GM18909 (cell line): ENCODE measurements at regions not wholly inside any gene's neighbourhood (a gene's known extent, or its start where the extent isn't known, plus 50 kb on each side); places are given as distances from the start of the nearest gene placed in this dataset.
"Not testable (repeated sequence)": the region's sequence is repeated elsewhere in the genome, so short reads cannot be mapped to it uniquely, and the experiment has no call there.

Experiments used
- ATAC-seq: cut with Tn5 transposase; IDR thresholded peaks from one replicate; pipeline ENCODE4 v1.9.1; 2021; ENCODE audit warnings: mild to moderate bottlenecking; ENCODE audit not compliant: unreplicated experiment, poor library complexity

GRCh38 chr10:121338206-121338980, 259.9 kb downstream of the FGFR2 start:
- no peak for ATAC-seq

- no peak for ATAC-seq
Measured at GRCh38 chr10:121339114-121339513, 259.1 kb downstream of the FGFR2 start.

- ATAC-seq, result no peak
Measured at GRCh38 chr10:121340271-121340831, 257.9 kb downstream of the FGFR2 start.

- no peak for ATAC-seq
Measured at GRCh38 chr10:121351540-121351939, 246.7 kb downstream of the FGFR2 start.

GRCh38 chr10:121352231-121352855, 245.9 kb downstream of the FGFR2 start:
- ATAC-seq, result no peak

- no peak for ATAC-seq
Measured at GRCh38 chr10:121355161-121355560, 243.1 kb downstream of the FGFR2 start.

- ATAC-seq, result no peak
Measured at GRCh38 chr10:121356183-121356582, 242.1 kb downstream of the FGFR2 start.

GRCh38 chr10:121357401-121357800, 240.8 kb downstream of the FGFR2 start:
- no peak for ATAC-seq

GRCh38 chr10:121362026-121362425, 236.2 kb downstream of the FGFR2 start:
- no peak for ATAC-seq

- ATAC-seq, result no peak
Measured at GRCh38 chr10:121365566-121365965, 232.7 kb downstream of the FGFR2 start.

- ATAC-seq, result no peak
Measured at GRCh38 chr10:121368347-121369025, 229.8 kb downstream of the FGFR2 start.

- no peak for ATAC-seq
Measured at GRCh38 chr10:121369616-121370015, 228.6 kb downstream of the FGFR2 start.

- ATAC-seq, result no peak
Measured at GRCh38 chr10:121371836-121372235, 226.4 kb downstream of the FGFR2 start.

- no peak for ATAC-seq
Measured at GRCh38 chr10:121373411-121373810, 224.8 kb downstream of the FGFR2 start.

GRCh38 chr10:121374121-121374520, 224.1 kb downstream of the FGFR2 start:
- ATAC-seq, result no peak

GRCh38 chr10:121375172-121375571, 223.1 kb downstream of the FGFR2 start:
- ATAC-seq, result no peak

- ATAC-seq, result no peak
Measured at GRCh38 chr10:121378251-121378801, 219.9 kb downstream of the FGFR2 start.

GRCh38 chr10:121379013-121379412, 219.2 kb downstream of the FGFR2 start:
- ATAC-seq, result no peak

GRCh38 chr10:121380211-121380610, 218.0 kb downstream of the FGFR2 start:
- no peak for ATAC-seq

- not testable (repeated sequence) for ATAC-seq
Measured at GRCh38 chr10:121382029-121382520, 216.2 kb downstream of the FGFR2 start.

GRCh38 chr10:121385136-121385535, 213.1 kb downstream of the FGFR2 start:
- no peak for ATAC-seq
